ENCODE measurements at regions not wholly inside any gene's neighbourhood (a gene's known extent, or its start where the extent isn't known, plus 50 kb on each side); places are given as distances from the start of the nearest gene placed in this dataset.

DNA sequence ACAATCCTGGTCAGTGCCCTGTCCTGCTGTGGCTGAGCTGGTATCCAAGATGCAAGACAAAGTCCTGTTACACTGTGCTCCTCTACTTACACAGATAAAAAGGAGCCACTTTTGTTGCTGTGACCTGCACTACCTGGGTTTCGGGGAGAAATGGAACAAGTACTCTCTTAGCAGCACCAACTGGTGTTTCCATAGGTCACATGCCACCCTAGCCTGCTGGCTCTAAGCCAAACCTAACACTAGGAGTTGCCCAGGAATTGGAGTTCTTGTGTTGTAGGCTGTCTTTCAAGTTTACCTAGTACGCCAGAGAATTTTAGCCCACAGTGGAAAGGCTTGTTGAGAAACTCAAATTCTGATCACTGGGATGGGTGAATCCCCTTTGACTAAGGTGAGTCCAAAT is 727.4 kb downstream of the FAM133A start:
- 85% methylated on average over 2 of the region's 2 CpGs for WGBS
- H3K9ac ChIP-seq (ENCODE audit: low read depth in 1 of 2, low read length in 2 of 2) = no peak overlapping the region
- H3K9me3 ChIP-seq (ENCODE audit: control insufficient read depth in 4 of 4, low read length in 3 of 4) = no peaks in the 10 kb centered on the region
- no peaks in the 10 kb centered on the region for H3K36me3 ChIP-seq (ENCODE audit: control insufficient read depth in 4 of 4, insufficient read depth in 3 of 4, low read depth in 1 of 4, low read length in 3 of 4)
- no peaks in the 10 kb centered on the region for H3K4me1 ChIP-seq (ENCODE audit: control insufficient read depth in 4 of 4, insufficient read depth in 4 of 4, low read length in 3 of 4)
- no peaks in the 10 kb centered on the region for H3K27me3 ChIP-seq (ENCODE audit: control insufficient read depth in 4 of 4, insufficient read depth in 4 of 4, low read length in 3 of 4)
- DNase-seq (ENCODE audit: low spot score) = no peak
- H3K4me3 ChIP-seq (ENCODE audit: low read depth in 1 of 3, low read length in 3 of 3) = no peak overlapping the region
- TF ChIP-seq MAX (IDR thresholded peaks at IDR 0.05) (no peak), RAD21 (IDR thresholded peaks at IDR 0.05) (no peak), FOXA2 (IDR thresholded peaks at IDR 0.05) (no peak), HNF4G (IDR thresholded peaks at IDR 0.05) (no peak), GABPA (IDR thresholded peaks at IDR 0.05 in 1 of 2, conservative IDR thresholded peaks at IDR 0.05 in 1 of 2) (no peak), ZBTB33 (IDR thresholded peaks at IDR 0.05) (no peak), YY1 (IDR thresholded peaks at IDR 0.05) (no peak), RXRA (IDR thresholded peaks at IDR 0.05) (no peak), TAF1 (conservative IDR thresholded peaks at IDR 0.05) (no peak), SP1 (IDR thresholded peaks at IDR 0.05) (no peak), HNF4A (conservative IDR thresholded peaks at IDR 0.05) (no peak), FOXA1 (IDR thresholded peaks at IDR 0.05) (no peak), ATF3 (IDR thresholded peaks at IDR 0.05) (no peak), EGR1 (IDR thresholded peaks at IDR 0.05; ENCODE audit: low read depth in 2 of 2) (no peak), JUND (IDR thresholded peaks at IDR 0.05) (no peak), NR2F2 (IDR thresholded peaks at IDR 0.05) (no peak)
- TF ChIP-seq, protein P1, sequence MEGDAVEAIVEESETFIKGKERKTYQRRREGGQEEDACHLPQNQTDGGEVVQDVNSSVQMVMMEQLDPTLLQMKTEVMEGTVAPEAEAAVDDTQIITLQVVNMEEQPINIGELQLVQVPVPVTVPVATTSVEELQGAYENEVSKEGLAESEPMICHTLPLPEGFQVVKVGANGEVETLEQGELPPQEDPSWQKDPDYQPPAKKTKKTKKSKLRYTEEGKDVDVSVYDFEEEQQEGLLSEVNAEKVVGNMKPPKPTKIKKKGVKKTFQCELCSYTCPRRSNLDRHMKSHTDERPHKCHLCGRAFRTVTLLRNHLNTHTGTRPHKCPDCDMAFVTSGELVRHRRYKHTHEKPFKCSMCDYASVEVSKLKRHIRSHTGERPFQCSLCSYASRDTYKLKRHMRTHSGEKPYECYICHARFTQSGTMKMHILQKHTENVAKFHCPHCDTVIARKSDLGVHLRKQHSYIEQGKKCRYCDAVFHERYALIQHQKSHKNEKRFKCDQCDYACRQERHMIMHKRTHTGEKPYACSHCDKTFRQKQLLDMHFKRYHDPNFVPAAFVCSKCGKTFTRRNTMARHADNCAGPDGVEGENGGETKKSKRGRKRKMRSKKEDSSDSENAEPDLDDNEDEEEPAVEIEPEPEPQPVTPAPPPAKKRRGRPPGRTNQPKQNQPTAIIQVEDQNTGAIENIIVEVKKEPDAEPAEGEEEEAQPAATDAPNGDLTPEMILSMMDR (IDR thresholded peaks at IDR 0.05; ENCODE audit: low read depth, low read length, missing input control) = no peak
- TF ChIP-seq, protein P2, sequence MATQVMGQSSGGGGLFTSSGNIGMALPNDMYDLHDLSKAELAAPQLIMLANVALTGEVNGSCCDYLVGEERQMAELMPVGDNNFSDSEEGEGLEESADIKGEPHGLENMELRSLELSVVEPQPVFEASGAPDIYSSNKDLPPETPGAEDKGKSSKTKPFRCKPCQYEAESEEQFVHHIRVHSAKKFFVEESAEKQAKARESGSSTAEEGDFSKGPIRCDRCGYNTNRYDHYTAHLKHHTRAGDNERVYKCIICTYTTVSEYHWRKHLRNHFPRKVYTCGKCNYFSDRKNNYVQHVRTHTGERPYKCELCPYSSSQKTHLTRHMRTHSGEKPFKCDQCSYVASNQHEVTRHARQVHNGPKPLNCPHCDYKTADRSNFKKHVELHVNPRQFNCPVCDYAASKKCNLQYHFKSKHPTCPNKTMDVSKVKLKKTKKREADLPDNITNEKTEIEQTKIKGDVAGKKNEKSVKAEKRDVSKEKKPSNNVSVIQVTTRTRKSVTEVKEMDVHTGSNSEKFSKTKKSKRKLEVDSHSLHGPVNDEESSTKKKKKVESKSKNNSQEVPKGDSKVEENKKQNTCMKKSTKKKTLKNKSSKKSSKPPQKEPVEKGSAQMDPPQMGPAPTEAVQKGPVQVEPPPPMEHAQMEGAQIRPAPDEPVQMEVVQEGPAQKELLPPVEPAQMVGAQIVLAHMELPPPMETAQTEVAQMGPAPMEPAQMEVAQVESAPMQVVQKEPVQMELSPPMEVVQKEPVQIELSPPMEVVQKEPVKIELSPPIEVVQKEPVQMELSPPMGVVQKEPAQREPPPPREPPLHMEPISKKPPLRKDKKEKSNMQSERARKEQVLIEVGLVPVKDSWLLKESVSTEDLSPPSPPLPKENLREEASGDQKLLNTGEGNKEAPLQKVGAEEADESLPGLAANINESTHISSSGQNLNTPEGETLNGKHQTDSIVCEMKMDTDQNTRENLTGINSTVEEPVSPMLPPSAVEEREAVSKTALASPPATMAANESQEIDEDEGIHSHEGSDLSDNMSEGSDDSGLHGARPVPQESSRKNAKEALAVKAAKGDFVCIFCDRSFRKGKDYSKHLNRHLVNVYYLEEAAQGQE (IDR thresholded peaks at IDR 0.05) = no peak
- H3K27ac ChIP-seq (ENCODE audit: low read depth in 1 of 2, low read length in 2 of 2) = no peak overlapping the region
